GM19372 (cell line): ENCODE measurements at regions not wholly inside any gene's neighbourhood (a gene's known extent, or its start where the extent isn't known, plus 50 kb on each side); places are given as distances from the start of the nearest gene placed in this dataset.
A peak's percentile ranks its signal among the peaks of the same experiment; 100 is the strongest.
"Not testable (repeated sequence)": the region's sequence is repeated elsewhere in the genome, so short reads cannot be mapped to it uniquely, and the experiment has no call there.

Source experiments
- ATAC-seq: cut with Tn5 transposase; IDR thresholded peaks from one replicate; pipeline ENCODE4 v1.9.1; 2021; ENCODE audit warnings: mild to moderate bottlenecking, low read depth, moderate library complexity; ENCODE audit not compliant: unreplicated experiment

DNA sequence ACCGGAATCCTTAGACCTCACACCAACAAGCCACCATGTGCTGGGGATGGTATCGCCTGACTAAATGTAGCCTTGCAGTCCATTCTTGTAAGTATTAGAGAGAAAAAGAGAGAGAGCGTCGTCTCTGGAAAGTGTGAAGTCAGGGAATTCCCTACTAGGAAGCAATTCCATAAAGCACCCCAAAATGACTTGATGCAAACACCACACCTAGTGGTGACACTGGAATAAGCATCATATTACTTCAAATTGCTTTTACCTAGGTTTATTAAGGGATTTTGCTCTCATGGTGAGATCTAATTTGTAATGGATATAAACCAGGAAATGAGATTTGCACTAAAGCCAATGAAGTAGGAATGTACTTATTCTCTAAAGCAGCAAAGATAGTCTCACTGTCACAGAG lies 111.4 kb upstream of the METTL9 start:
- not testable (repeated sequence) for ATAC-seq

- not testable (repeated sequence) for ATAC-seq
Observed at GRCh38 chr16:21499046-21499445, 100.3 kb upstream of the METTL9 start.

- ATAC-seq, result peak; percentile 52
Observed at GRCh38 chr16:21501223-21501868, 98.0 kb upstream of the METTL9 start.

DNA sequence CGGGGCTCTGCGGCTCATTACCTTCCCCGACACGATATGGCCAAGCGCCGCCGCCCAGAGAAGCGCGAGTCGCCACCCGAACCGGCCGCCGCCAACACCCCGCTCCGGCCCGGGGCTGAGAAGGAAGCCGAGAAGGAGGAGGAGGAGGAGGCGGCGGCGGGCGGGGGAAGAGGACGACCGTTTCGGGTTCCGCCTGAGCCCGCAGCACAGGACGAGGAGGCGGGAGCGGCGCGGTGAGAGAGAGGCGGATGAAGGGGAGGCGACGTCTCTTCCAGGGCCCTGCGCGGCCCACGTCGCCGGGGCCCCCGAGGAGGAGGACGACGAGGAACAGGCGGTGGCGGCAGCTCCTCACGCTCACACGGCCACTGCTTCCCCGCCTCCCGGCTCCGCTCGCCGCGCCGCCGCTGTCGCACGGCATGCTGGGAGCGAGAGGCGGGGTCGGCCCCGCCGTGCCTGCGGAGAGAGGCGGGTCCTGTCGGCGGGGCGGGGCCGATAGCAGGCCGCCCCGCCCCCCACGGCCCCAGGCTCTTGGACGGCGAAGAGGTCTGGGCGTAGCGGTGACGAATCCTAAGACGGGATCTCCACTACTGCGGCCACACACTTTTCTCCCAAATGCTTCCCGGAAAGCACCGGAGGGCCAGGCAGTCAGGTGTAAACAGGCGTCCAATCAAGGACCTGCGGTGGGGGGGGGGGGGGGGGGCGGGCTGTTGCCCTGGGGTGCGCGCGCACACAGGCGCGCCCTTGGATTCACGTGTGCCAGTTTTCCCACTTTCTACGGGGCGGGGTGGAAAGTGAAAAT lies 97.3 kb upstream of the METTL9 start:
- peak; percentile 60 for ATAC-seq

DNA sequence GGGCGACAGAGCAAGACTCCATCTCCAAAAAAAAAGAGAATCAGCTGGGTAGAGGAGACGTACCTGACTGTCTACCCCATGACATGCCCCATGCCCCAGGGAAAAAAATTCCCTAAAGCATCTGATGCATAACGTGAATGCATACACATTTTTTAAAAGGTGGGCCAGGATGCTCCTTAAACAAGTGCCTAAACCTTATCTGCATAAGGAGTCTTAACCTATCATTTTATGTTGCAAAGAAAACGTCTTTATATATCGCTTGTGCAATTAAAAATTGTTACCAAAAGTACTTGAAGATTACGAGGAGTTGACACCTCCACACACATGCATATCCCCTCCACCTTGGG lies 95.8 kb upstream of the METTL9 start:
- ATAC-seq, result not testable (repeated sequence)

- not testable (repeated sequence) for ATAC-seq
Observed at GRCh38 chr16:21503941-21504832, 95.2 kb upstream of the METTL9 start.

- not testable (repeated sequence) for ATAC-seq
Observed at GRCh38 chr16:21505751-21506520, 93.4 kb upstream of the METTL9 start.

GRCh38 chr16:21506857-21507456 lies 92.4 kb upstream of the METTL9 start:
- peak; percentile 46 for ATAC-seq

- not testable (repeated sequence) for ATAC-seq
Observed at GRCh38 chr16:21507631-21508305, 91.6 kb upstream of the METTL9 start.

DNA sequence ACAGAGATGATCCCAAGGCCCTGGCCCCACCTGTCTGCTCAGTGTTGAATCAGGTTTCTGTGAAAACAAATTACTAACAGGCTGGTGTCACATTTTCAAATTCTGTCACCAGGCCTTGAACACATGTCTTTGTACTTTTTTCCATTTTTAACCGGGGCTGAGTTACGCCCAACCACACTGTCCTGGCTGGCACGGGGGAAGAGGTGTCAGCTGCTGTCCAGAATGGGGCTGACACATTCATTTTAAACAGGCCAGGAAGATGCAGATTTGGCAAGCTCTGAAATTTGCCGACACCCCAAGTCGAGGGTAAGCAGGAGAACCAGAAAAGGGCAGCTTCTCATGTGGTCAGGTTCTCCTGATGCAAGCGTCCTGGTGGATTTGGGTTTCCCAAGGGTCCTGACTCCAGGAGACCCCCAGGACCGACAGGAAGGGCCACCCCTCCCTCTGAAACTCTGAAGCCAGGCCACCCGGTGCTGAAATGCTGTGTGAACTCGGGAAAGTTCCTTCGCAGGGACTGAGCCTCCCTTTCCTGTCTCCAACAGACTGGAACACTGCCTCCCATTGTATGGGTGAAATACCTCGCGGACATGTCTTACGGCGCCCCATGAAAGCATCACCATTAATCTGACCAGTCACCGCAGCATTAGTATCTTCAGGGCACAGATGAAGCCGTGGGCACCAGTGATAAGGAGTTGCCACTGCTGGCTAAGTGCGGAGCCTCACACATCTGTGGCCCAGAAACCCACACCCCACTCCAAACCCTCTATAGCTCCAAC lies 90.5 kb upstream of the METTL9 start:
- not testable (repeated sequence) for ATAC-seq

DNA sequence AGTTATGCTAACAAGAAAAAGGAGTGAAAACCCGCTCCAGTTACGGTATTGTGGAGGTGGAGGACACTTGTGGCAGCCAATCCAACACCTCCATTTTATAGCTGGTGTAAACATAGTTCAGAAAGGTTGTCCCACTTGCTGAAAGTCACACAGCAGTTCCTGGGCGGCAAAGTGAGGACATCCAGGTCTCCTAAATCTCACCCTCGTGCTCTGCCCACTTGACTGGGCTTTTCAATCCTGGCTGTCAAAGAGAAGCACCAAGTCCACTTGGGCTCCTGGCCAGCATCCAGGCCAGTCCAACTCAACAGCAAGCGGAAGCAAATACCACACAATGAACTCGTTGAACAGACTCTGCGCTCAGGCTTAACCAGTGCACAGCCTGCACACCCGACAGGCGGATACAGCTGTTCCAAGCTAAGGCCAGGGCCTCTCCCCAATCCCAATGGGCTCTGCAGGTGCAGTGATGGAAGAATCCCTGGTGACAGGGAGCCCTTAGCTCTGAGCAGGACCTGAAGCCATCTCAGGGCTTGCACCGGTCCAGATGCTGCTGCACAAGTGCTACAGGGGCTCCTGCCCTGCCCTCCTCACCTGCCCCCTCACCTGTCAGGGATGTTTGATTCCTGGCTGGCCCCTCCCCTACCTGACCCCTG lies 89.8 kb upstream of the METTL9 start:
- ATAC-seq, result not testable (repeated sequence)

DNA sequence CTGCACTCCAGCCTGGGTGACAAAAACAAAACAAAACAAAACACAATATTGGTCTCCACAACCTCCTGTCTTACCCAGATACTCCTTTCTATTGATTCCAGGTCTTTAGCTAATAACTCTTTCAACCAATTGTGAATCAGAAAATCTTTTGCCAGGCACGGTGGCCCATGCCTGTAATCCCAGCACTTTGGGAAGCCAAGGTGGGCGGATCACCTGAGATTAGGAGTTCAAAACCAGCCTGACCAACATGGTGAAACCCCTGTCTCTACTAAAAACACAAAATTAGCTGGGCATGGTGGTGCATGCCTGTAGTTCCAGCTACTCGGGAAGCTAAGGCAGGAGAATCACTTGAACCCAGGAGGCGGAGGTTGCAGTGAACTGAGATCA lies 88.5 kb upstream of the METTL9 start:
- not testable (repeated sequence) for ATAC-seq

DNA sequence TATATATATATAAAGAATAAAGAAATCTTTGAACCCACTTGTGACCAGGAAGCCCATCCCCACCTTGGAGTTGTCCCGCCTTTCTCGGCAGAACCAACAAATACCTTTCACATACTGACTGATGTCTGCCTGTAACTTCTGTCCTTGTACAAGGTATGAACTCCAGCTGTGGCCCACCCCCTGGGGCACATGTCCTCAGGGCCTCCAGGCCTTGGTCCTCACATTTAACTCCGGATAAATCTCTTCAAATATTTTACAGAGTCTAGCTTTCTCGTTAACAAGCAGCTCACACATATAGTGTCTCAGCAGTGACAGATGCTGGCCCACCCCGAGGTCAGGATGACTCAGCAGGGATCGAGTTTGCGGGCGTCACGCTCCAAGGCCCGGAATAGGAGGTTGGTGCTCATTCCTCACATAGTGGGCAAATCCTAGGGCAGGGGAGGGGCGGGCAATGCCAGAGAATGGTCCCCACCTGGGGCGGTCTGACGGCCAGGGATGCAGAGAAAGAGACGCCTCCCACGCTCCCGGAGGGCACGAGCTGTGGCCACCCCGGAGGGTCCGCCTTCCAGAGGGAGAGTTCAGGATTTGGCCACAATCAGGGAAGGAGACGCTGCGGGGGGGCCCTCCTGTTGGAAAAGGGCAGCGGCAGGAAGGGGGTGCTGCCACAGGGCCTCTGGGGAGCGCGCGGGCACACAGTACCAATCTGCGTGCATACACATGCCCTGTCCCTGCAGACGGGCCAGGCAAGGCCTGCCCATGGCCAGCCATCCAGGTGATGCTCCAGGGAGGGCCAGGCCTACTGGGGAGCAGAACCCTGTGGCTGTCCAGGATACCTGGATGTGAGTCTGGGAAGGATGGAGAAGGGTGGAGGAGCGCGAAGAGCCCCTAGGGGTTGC lies 87.8 kb upstream of the METTL9 start:
- ATAC-seq, result not testable (repeated sequence)

- ATAC-seq, result not testable (repeated sequence)
Observed at GRCh38 chr16:21512280-21513192, 86.8 kb upstream of the METTL9 start.

DNA sequence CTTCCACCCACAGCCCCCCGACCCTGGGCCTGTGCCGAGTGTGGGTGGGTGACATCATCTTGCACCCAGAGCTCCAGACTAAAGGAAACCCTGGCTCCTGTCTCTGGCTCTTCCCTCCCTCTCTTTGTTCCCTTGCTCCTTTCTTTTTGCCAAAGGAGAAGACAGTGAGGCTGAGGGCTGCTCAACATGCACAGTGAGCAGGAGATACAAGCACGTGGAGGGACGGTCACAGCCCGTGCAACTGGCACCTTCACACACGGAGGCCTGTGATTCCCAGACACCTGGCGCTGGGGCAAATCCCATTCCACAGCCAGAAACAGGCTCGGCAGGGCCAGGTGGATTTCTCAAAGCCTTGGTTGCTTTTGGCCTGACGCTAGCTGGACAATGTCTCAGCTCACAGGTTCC lies 86.0 kb upstream of the METTL9 start:
- ATAC-seq, result not testable (repeated sequence)
